HS-5 (cell line): ENCODE measurements at regions not wholly inside any gene's neighbourhood (a gene's known extent, or its start where the extent isn't known, plus 50 kb on each side); places are given as distances from the start of the nearest gene placed in this dataset.
"Not testable (repeated sequence)": the region's sequence is repeated elsewhere in the genome, so short reads cannot be mapped to it uniquely, and the experiment has no call there.

Source experiments
- DNase-seq: peaks from one replicate; pipeline ENCODE4 v3.0.0-alpha.2; 2012; ENCODE audit warnings: low read depth

GRCh38 chr9:73095425-73095824 is 56.2 kb upstream of the ANXA1 start:
- no peak for DNase-seq

DNA sequence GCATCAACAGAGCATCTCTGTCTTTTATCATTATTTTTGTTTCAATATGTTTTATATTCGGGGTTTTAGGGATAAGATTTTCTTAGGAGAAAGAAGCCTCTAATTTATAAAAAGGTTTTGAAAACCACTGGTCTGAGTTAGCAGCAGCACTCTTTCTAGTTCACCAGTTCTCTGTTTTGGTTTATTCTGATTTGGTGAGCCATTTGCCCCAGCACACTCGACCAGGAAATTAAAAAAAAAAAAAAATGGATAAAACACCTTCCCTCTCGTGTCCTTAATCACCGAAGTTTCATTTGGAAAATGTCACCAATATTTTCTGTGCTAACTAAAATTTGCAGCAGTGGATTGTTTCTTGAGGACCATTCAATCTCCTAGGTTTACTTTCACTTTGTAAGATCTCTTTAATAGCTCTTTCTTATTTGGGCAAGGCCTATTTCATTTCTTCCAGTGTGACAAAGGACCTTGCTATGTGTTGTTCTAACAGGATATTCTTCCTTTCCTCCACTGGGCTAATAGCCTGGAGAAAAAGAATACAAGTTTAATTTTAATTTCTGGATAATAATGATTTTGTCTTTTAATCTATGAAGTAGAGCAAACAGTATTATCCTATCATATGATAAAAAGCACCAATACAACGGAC is 57.8 kb upstream of the ANXA1 start:
- no peak for DNase-seq

- DNase-seq: no peak
Measured at GRCh38 chr9:73093016-73093739, 58.5 kb upstream of the ANXA1 start.

DNA sequence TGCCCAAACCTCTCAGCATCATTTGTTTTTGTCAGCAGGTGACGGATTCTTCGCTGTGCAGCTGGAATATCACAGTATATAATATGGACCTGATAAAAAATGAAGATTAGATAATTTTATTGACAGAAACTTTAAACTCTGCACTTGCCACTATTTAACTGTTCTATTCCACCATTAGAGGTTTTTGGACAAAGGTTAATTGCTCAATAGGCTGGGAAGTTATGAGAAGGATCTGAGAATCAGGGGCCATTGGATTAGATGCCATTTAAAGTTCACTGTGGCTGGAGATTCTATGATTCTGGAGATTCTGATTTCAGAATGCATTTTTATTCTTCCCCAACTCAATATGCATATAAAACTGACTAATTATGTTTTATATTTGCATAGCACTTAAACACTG is 59.8 kb upstream of the ANXA1 start:
- DNase-seq: no peak

- DNase-seq: no peak
Measured at GRCh38 chr9:73090214-73090613, 61.5 kb upstream of the ANXA1 start.

GRCh38 chr9:73089304-73089985 is 62.2 kb upstream of the ANXA1 start:
- DNase-seq: no peak

DNA sequence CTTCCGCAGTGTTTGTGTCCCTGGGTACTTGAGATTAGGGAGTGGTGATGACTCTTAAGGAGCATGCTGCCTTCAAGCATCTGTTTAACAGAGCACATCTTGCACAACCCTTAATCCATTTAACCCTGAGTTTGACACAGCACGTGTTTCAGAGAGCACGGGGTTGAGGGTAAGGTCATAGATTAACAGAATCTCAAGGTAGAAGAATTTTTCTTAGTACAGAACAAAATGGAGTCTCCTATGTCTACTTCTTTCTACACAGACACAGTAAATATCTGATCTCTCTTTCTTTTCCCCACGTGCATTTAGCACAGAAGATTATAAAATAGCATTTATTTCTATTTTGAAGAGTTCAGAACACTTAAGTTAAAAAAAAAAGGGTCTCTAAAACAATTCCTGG is 63.8 kb upstream of the ANXA1 start:
- DNase-seq: not testable (repeated sequence)

GRCh38 chr9:73083519-73083918 is 68.1 kb upstream of the ANXA1 start:
- no peak for DNase-seq

DNA sequence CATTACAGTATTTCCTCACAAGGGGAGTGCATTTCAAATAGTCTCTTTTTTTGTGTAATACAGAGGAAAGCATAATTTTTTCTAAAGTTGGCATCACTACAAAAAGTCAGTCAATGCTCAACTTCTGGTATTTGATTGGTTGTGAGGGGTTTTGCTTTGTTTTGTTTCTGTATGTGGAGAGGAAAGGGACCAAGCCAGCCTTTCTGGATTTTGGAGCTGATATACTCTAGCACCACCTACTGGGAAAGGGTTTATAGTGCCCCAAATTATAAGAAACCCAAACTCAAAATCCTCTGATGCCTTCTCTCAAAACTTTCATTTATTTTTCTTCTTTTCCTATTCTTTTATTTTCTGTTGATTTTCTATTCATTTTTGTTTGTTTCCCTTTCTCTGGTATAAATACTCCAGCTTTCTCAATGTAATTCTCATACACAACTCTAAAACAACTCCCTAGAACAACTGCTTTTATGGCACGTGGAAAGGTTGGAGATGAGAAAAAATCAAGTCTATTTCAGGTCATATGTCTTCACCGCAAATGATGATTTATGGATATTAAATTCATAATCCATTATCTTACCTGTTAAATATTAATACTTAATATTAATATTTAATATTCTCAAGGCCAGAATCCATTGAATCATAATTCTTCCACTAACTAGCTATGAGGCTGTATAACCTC is 69.5 kb upstream of the ANXA1 start:
- peak; percentile 31 for DNase-seq

DNA sequence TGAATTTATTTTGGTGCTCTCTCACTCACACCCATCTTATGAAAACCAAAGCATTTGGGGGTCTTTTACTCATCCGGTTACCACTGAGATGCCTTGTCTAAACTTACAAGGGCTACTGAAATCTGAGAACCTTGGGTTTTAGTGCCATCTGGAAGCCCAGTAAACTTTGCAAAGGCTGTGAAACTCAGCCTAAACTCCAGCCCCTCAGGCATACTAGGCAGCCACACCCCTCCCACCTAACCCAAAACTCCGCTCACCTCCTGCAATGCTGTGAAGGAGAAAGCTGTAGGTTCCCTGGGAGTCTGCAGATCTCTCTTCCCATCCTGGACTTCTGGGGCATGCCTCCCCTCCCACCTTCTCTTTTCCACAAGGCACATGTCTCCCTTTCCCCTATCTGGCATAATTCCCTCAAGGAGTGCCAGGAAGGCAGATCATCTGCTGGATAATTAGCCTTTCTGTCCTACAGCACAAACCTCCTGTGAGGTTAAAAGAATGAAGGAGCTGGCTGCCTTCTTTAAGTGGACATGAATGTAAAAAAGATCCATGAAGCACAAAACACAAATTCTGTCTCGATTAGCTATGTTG is 71.5 kb upstream of the ANXA1 start:
- DNase-seq: no peak

GRCh38 chr9:73079326-73079725 is 72.3 kb upstream of the ANXA1 start:
- DNase-seq: no peak

DNA sequence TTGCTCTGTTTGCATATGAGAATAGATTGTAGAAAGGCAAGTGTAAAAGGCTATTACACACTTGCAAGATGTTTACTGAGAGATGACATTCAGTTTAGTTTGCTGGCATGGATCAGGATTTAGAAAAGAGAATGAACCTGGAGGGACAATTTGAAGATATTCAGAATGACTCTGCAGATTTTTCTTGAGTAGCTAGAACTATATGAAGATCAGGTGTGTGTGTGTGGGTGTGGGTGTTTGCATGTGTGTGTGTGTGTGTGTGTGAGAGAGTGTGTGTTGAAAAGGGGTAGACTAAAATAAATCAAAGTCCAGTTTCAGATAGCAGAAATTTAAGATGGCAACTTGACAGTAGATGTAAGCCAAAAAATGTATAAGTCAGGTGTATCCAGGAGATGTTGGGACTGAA is 74.0 kb upstream of the ANXA1 start:
- no peak for DNase-seq

DNA sequence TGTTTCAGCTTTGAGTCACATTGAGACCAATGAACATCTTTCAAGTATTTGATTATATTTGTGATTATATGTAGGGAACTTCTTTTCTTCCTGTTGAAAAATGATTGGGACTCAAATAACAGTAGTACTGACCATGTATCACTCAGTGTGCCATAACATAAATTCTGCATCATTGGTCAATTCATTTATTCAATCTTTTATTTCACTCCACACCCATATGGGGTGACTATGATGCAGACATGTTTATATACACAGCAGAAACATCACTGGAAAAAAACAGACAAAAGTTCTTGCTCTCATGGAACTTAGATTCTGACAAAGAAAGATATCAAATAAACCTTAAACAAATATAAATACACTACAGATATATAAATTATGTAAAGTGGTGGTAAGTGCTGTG is 74.7 kb upstream of the ANXA1 start:
- no peak for DNase-seq

DNA sequence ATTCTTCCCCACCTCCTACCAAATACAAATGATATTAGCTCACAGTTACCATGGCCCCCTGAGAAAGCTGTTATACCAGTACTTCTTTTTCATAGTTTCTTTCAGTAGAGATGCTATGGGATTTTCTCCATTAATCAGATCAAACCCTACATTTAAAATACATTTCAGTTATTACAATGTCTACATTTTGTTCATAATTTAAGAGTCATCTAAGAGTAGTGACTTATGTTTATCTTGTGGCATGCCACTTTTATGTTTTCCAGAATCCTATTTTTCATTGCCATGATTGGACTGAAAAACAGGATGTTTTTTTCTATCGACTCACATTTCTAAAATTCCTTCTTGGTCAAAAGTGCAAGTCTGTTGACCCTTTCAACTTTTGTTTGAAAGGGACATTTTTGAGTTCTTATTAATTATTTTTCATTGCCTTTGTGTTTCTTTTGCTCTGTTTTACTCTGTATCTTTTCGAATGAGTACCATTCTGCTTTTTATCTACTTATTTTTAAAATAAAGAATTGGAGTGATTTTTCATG is 77.4 kb upstream of the ANXA1 start:
- no peak for DNase-seq

DNA sequence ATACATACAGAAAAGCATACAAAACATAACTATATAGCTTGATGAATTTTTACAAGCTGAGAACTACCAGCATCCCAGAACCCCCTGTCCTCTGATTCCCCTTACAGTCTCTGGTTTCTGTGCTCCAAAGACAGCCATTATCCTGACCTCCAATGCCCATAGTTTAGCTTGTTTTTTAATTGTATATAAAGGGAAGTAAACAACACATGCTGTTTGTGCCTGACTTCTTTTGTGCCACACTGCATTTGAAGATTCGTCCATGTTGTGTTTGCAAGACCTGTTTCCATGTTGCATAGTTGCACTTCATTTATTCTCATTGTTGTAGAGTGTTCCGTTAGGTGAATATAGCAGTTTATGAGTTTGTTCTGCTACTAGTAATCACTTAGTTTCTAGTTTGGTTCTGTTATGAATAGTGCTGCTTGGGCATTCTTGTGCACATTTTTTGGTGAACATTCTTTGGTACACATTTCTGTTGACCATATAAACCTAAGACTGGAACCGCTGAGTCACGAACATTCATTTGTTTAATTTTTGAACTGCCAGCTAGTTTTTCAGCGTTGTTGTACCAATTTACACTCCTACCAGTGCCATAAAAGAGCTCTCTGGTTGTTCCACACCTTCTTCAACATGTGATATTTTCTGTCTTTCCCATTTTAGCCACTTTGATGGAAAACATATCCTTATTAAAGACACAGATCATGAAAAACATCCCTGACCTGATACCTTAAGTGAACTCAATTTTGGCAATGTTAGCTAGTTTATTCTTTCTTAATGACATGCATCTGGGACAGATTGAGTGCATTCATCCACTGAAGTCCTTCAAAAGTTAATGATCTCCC is 78.1 kb upstream of the ANXA1 start:
- DNase-seq: no peak

GRCh38 chr9:73067074-73067473 is 84.6 kb upstream of the ANXA1 start:
- no peak for DNase-seq

GRCh38 chr9:73065439-73065838 is 86.2 kb upstream of the ANXA1 start:
- no peak for DNase-seq

DNA sequence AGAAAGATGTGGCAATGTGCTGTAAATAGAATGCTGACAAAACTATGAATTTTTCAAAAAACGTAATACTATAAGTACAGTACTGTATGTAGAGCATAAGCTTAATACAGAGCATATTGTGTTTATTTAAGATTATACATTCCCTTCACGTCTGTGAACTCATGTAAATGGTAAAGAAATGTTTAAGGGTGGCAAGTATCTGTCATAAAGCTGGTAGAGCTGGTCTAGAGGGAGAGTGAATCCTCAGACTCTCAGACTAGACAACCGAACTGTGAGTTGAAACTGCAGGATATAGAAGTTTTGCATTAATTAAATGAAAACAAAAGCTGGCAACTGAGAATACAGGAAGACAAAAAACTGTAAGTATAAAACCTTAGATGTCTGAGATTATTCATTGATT is 87.3 kb upstream of the ANXA1 start:
- DNase-seq: no peak

- no peak for DNase-seq
Measured at GRCh38 chr9:73061146-73061545, 90.5 kb upstream of the ANXA1 start.

- DNase-seq: no peak
Measured at GRCh38 chr9:73059247-73059646, 92.4 kb upstream of the ANXA1 start.

DNA sequence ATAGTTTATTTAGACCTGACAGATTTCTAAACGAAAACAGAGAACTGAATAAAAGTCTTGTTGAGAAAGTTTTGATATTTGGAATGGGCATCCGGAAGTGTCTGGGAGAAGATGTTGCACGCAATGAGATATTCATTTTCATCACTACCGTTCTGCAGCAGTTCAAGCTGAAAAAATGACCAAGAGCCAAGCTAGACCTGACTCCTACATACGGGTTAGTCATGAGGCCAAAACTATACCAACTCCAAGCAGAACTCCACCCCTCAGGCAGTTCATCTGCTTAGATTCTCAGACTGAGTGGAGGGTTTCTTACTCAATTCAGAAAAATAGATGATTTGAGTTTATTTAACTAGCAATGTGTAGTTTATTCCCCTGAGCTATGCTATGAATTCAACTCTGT is 95.4 kb upstream of the ANXA1 start:
- DNase-seq: no peak
